SK-N-SH (cell line): ENCODE measurements at regions not wholly inside any gene's neighbourhood (a gene's known extent, or its start where the extent isn't known, plus 50 kb on each side); places are given as distances from the start of the nearest gene placed in this dataset.

ENCODE experiments used
- CTCF ChIA-PET: fragments of 300-600, 350-600 bp; formaldehyde crosslinking; extraction: SDS; loops from one replicate; lab custom pipeline; 2021; lab: Yijun Ruan, JAX
- POLR2A ChIA-PET: fragments of 350-600 bp; sonication (Branson Sonifier 250); formaldehyde crosslinking; extraction: SDS; loops from one replicate; lab custom pipeline; 2020; ENCODE audit warnings: antibody characterized with exemption, inconsistent platforms; lab: Yijun Ruan, JAX
- DNase-seq: peaks from one replicate; pipeline ENCODE4 v3.0.0; 2012
- H2AFZ ChIP-seq: fragments of 200-600 bp; sonication (generic); 2 replicates; pipeline ENCODE4 v1.8.1; 2016; ENCODE audit warnings: antibody characterized with exemption, mild to moderate bottlenecking, low read depth
- H3F3A ChIP-seq: fragments of 200-600 bp; sonication (generic); replicated peaks from 2 replicates; pipeline ENCODE3; 2016; ENCODE audit warnings: antibody characterized with exemption, mild to moderate bottlenecking; ENCODE audit not compliant: insufficient read depth
- H3K27ac ChIP-seq, 2 experiments: fragments of 200-500 bp in 1 of 2; fragments of 200-600 bp in 1 of 2; sonication (Bioruptor generic) in 1 of 2; sonication (generic), shearing (Covaris generic) in 1 of 2; 2 replicates each; pipeline versions ENCODE4 v1.5.1 to v1.6.1; 2014 to 2016; ENCODE audit warnings: low read depth in 2 of 2, inconsistent platforms in 1 of 2, low read length in 1 of 2, mild to moderate bottlenecking in 1 of 2, mixed read lengths in 1 of 2
- H3K27me3 ChIP-seq: fragments of 200-600 bp; sonication (generic), shearing (Covaris generic); 2 replicates; pipeline ENCODE4 v1.6.1; 2016; ENCODE audit warnings: mixed run types; ENCODE audit not compliant: insufficient read depth
- H3K36me3 ChIP-seq, 2 experiments: fragments of 200-500 bp in 1 of 2; fragments of 200-600 bp in 1 of 2; sonication (Bioruptor generic) in 1 of 2; sonication (generic) in 1 of 2; replicated peaks in 1 of 2; 2 replicates each; pipeline versions ENCODE3 to v1.5.1; 2014 to 2016; ENCODE audit warnings: low read length in 1 of 2, mild to moderate bottlenecking in 1 of 2; ENCODE audit not compliant: insufficient read depth in 2 of 2, control insufficient read depth in 1 of 2
- H3K4me1 ChIP-seq, 2 experiments: fragments of 200-500 bp in 1 of 2; fragments of 200-600 bp in 1 of 2; sonication (Bioruptor generic) in 1 of 2; sonication (generic), shearing (Covaris generic) in 1 of 2; 2 replicates each; pipeline versions ENCODE4 v1.5.1 to v1.6.1; 2014 to 2016; ENCODE audit warnings: low read depth in 1 of 2, low read length in 1 of 2, mixed run types in 1 of 2; ENCODE audit not compliant: insufficient read depth in 2 of 2, control insufficient read depth in 1 of 2
- H3K4me2 ChIP-seq: fragments of 200-600 bp; sonication (generic), shearing (Covaris generic); 2 replicates; pipeline ENCODE4 v1.6.1; 2017; ENCODE audit warnings: mixed run types
- H3K4me3 ChIP-seq, 2 experiments: fragments of 200-500 bp in 1 of 2; fragments of 200-600 bp in 1 of 2; sonication (Bioruptor generic) in 1 of 2; sonication (generic), shearing (Covaris generic) in 1 of 2; 2 replicates each; pipeline versions ENCODE4 v1.5.1 to v1.8.1; 2014 to 2016; ENCODE audit warnings: low read depth in 2 of 2, inconsistent platforms in 1 of 2, low read length in 1 of 2, mild to moderate bottlenecking in 1 of 2, mixed read lengths in 1 of 2, moderate library complexity in 1 of 2
- H3K79me2 ChIP-seq: fragments of 200-600 bp; sonication (generic); 2 replicates; pipeline ENCODE4 v1.8.1; 2017; ENCODE audit warnings: mild to moderate bottlenecking; ENCODE audit not compliant: insufficient read depth
- H3K9ac ChIP-seq: fragments of 200-600 bp; sonication (generic); 2 replicates; pipeline ENCODE4 v1.6.1; 2017; ENCODE audit warnings: mixed run types
- H3K9me2 ChIP-seq: fragments of 200-600 bp; sonication (generic); 2 replicates; pipeline ENCODE4 v1.6.1; 2017; ENCODE audit warnings: mixed run types
- H3K9me3 ChIP-seq: fragments of 200-600 bp; sonication (generic); 2 replicates; pipeline ENCODE4 v1.6.1; 2017; ENCODE audit warnings: mixed run types, mild to moderate bottlenecking, moderate library complexity
- H4K20me1 ChIP-seq: fragments of 200-600 bp; sonication (generic); 2 replicates; pipeline ENCODE4 v1.6.1; 2017; ENCODE audit warnings: mild to moderate bottlenecking, mixed run types; ENCODE audit not compliant: insufficient read depth
- CTCF ChIP-seq: fragments of 200-600 bp; sonication (generic); IDR thresholded peaks from 2 replicates; pipeline ENCODE4 v1.6.1; 2017; ENCODE audit warnings: antibody characterized with exemption, mild to moderate bottlenecking, moderate library complexity
- ELF1 ChIP-seq: IDR thresholded peaks from 2 replicates; pipeline ENCODE4 v1.4.0; 2012
- EP300 ChIP-seq, 2 experiments: IDR thresholded peaks; 2 replicates each; pipeline versions ENCODE4 v1.4.0 to v1.6.1; 2012; ENCODE audit warnings: borderline replicate concordance in 1 of 2, low read depth in 1 of 2, low read length in 1 of 2
- FOSL2 ChIP-seq: IDR thresholded peaks from 2 replicates; pipeline ENCODE4 v1.4.0; 2012; ENCODE audit warnings: low read depth, mild to moderate bottlenecking, moderate library complexity, borderline replicate concordance
- FOXJ3 ChIP-seq: sonication (generic); formaldehyde crosslinking; IDR thresholded peaks from 2 replicates; pipeline ENCODE4 v1.5.1; 2020; ENCODE audit warnings: mild to moderate bottlenecking, missing genetic modification reagents
- FOXM1 ChIP-seq: IDR thresholded peaks from 2 replicates; pipeline ENCODE4 v1.4.0; 2012; ENCODE audit warnings: low read depth, mild to moderate bottlenecking
- GABPA ChIP-seq: IDR thresholded peaks from 2 replicates; pipeline ENCODE4 v1.4.0; 2012; ENCODE audit warnings: low read depth, mild to moderate bottlenecking
- GATA2 ChIP-seq: sonication (generic); formaldehyde crosslinking; IDR thresholded peaks from 2 replicates; pipeline ENCODE4 v1.5.0; 2020; ENCODE audit warnings: mild to moderate bottlenecking, missing genetic modification reagents
- MEF2A ChIP-seq: IDR thresholded peaks from 2 replicates; pipeline ENCODE4 v1.4.0; 2012; ENCODE audit warnings: low read depth, borderline replicate concordance
- NFIC ChIP-seq: IDR thresholded peaks from 2 replicates; pipeline ENCODE4 v1.4.0; 2012; ENCODE audit warnings: borderline replicate concordance
- NRF1 ChIP-seq: IDR thresholded peaks from 2 replicates; pipeline ENCODE4 v1.6.1; 2012; ENCODE audit warnings: low read depth, mild to moderate bottlenecking, low read length
- RAD21 ChIP-seq: IDR thresholded peaks from 2 replicates; pipeline ENCODE4 v1.6.1; 2012; ENCODE audit warnings: mild to moderate bottlenecking, low read length
- REST ChIP-seq: IDR thresholded peaks from 2 replicates; pipeline ENCODE4 v1.6.1; 2012; ENCODE audit warnings: mild to moderate bottlenecking, low read depth, low read length, moderate library complexity
- SIN3A ChIP-seq: IDR thresholded peaks from 2 replicates; pipeline ENCODE4 v1.6.1; 2012; ENCODE audit warnings: low read depth, mild to moderate bottlenecking, low read length, moderate library complexity, borderline replicate concordance
- SMC3 ChIP-seq: IDR thresholded peaks from 2 replicates; pipeline ENCODE4 v1.6.1; 2012; ENCODE audit warnings: low read depth, low read length, improper control_type of control experiment
- TAF1 ChIP-seq: IDR thresholded peaks from 2 replicates; pipeline ENCODE4 v1.6.1; 2012; ENCODE audit warnings: low read depth, mild to moderate bottlenecking, low read length, moderate library complexity, borderline replicate concordance
- TEAD4 ChIP-seq: IDR thresholded peaks from 2 replicates; pipeline ENCODE4 v1.4.0; 2012; ENCODE audit warnings: mild to moderate bottlenecking, borderline replicate concordance; ENCODE audit not compliant: insufficient read depth
- USF2 ChIP-seq: fragments of 150-350 bp; IDR thresholded peaks from 2 replicates; pipeline ENCODE4 v1.6.1; 2017; ENCODE audit warnings: antibody characterized with exemption, low read length, low read depth, borderline replicate concordance
- WGBS: methylation state at CpG from one replicate; pipeline ENCODE4 v1.1.6; 2017; ENCODE audit warnings: low lambda C conversion rate; 5-methylcytosine and 5-hydroxymethylcytosine counted together

GRCh38 chr1:244164511-244164890 lies 113.4 kb downstream of the ZBTB18 start:
- no peaks in the 10 kb centered on the region for H3K27me3 ChIP-seq
- H3K4me3 ChIP-seq = no peak overlapping the region
- no peaks in the 10 kb centered on the region for H4K20me1 ChIP-seq
- TF ChIP-seq TAF1 = no peak
- no peak for TF ChIP-seq FOXM1
- no peak for TF ChIP-seq ELF1
- no peak for TF ChIP-seq REST
- no peak for TF ChIP-seq EP300 (IDR thresholded peaks at IDR 0.05; ENCODE audit: borderline replicate concordance in 1 of 2, low read depth in 1 of 2, low read length in 1 of 2)
- TF ChIP-seq FOSL2 = no peak
- TF ChIP-seq CTCF = no peak
- no peak for TF ChIP-seq NRF1
- no peak for TF ChIP-seq NFIC
- TF ChIP-seq RAD21 = no peak
- H3K4me1 ChIP-seq = peaks cover 6 to 24% of the 10 kb centered on the region in 2 experiments
- H3F3A ChIP-seq = peaks cover 19% of the 10 kb centered on the region
- no peak overlapping the region for H2AFZ ChIP-seq
- POLR2A ChIA-PET = no interaction called here
- no peak for DNase-seq
- no peaks in the 10 kb centered on the region for H3K79me2 ChIP-seq
- H3K9ac ChIP-seq = peak overlapping the region; percentile 65; the same call in 1 of the 2 replicates
- no peaks in the 10 kb centered on the region for H3K9me2 ChIP-seq
- no peaks in the 10 kb centered on the region for H3K36me3 ChIP-seq
- H3K4me2 ChIP-seq = peak overlapping the region; percentile 69; the same call in 1 of the 2 replicates
- CTCF ChIA-PET = interaction anchor here (1.4 kb wide), 1 partner anchor 31 kb away, joined by 3 read pairs; no protein-coding TSS in a partner anchor
- peak overlapping the region; percentile 91 to 95; a peak in 3 of 4 replicates for H3K27ac ChIP-seq
- 69% methylated on average over 4 of the region's 4 CpGs for WGBS
- H3K9me3 ChIP-seq = no peaks in the 10 kb centered on the region

GRCh38 chr1:244165021-244165420 lies 113.9 kb downstream of the ZBTB18 start:
- Histone ChIP-seq H3K4me2 (no peak overlapping the region), H3K9ac (no peak overlapping the region), H3K27ac (peak overlapping the region in 1 of 2 experiments; percentile 95; a peak in 3 of 4 replicates), H3F3A (peaks cover 19% of the 10 kb centered on the region), H3K27me3 (no peaks in the 10 kb centered on the region), H3K79me2 (no peaks in the 10 kb centered on the region), H2AFZ (no peak overlapping the region), H4K20me1 (no peaks in the 10 kb centered on the region), H3K4me1 (peaks cover 6 to 24% of the 10 kb centered on the region in 2 experiments), H3K9me3 (no peaks in the 10 kb centered on the region), H3K36me3 (no peaks in the 10 kb centered on the region), H3K9me2 (no peaks in the 10 kb centered on the region), H3K4me3 (no peak overlapping the region)
- no peak for DNase-seq
- ChIA-PET POLR2A (no interaction called here), CTCF (interaction anchor here (1.4 kb wide), 1 partner anchor 31 kb away, joined by 3 read pairs; no protein-coding TSS in a partner anchor)
- WGBS = 86% methylated on average over 3 of the region's 3 CpGs
- TF ChIP-seq CTCF (no peak), EP300 (IDR thresholded peaks at IDR 0.05; ENCODE audit: borderline replicate concordance in 1 of 2, low read depth in 1 of 2, low read length in 1 of 2) (no peak), GATA2 (CRISPR knock-in tag) (no peak), SIN3A (no peak), FOXJ3 (CRISPR knock-in tag) (no peak), NRF1 (no peak), SMC3 (no peak), MEF2A (no peak), NFIC (no peak), USF2 (no peak), GABPA (no peak), TAF1 (no peak), ELF1 (no peak), RAD21 (no peak), TEAD4 (no peak)
